ENCODE measurements at regions not wholly inside any gene's neighbourhood (a gene's known extent, or its start where the extent isn't known, plus 50 kb on each side); places are given as distances from the start of the nearest gene placed in this dataset.

- H3K4me1 ChIP-seq: peaks cover 0 to 17% (median 4%) of the 10 kb centered on the region in 12 donors
- no peak for DNase-seq
- 83 to 91% (median 86%) methylated on average over 6 of the region's 6 CpGs for WGBS, 4 donors
These were observed 179.4 kb downstream of the ERMARD start for GRCh38 chr6:169930799-169931198.

GRCh38 chr6:169927711-169928110 is 176.3 kb downstream of the ERMARD start:
- Histone ChIP-seq H3K27ac (no peak overlapping the region), H3K4me3 (no peak overlapping the region), H3K4me1 (no peaks in the 10 kb centered on the region), H3K36me3 (no peaks in the 10 kb centered on the region), H3K27me3 (peaks cover 0 to 4% (median 0%) of the 10 kb centered on the region in 9 donors), H3K9me3 (no peaks in the 10 kb centered on the region)
- 83 to 92% (median 91%) methylated on average over 5 of the region's 5 CpGs for WGBS, 4 donors
- intact Hi-C loops (cut with DNase I): loop anchor here in 1 of 10 donors (10.0 kb wide), 1 partner anchor 833 kb away; no protein-coding TSS in a partner anchor
- DNase-seq (no peak), ATAC-seq (no peak)
- TF ChIP-seq CTCF (IDR thresholded peaks at IDR 0.05): no peak
- no peak for TF ChIP-seq POLR2A (IDR thresholded peaks at IDR 0.05)

More at GRCh38 chr6:169930799-169931198, 179.4 kb downstream of the ERMARD start:
- Histone ChIP-seq H3K27me3 (peaks cover 0 to 4% (median 0%) of the 10 kb centered on the region in 9 donors), H3K27ac (no peak overlapping the region), H3K9me3 (no peaks in the 10 kb centered on the region), H3K4me3 (no peak overlapping the region), H3K36me3 (no peaks in the 10 kb centered on the region)
- intact Hi-C loops (cut with DNase I): loop anchor here in 2 of 10 donors (5.0 to 10.0 kb wide), 2 partner anchors 93 to 96 kb away; no protein-coding TSS in a partner anchor
- no peak for ATAC-seq
- TF ChIP-seq CTCF (IDR thresholded peaks at IDR 0.05) (no peak), POLR2A (IDR thresholded peaks at IDR 0.05) (no peak)

GRCh38 chr6:169926617-169927417 is 175.4 kb downstream of the ERMARD start:
- Histone ChIP-seq H3K36me3 (no peaks in the 10 kb centered on the region), H3K4me3 (no peak overlapping the region), H3K9me3 (no peaks in the 10 kb centered on the region), H3K27ac (no peak overlapping the region), H3K4me1 (no peaks in the 10 kb centered on the region), H3K27me3 (peaks cover 0 to 4% (median 0%) of the 10 kb centered on the region in 9 donors)
- ATAC-seq (no peak), DNase-seq (no peak)
- 84 to 91% (median 90%) methylated on average over 11 of the region's 11 CpGs for WGBS, 4 donors
- TF ChIP-seq POLR2A (IDR thresholded peaks at IDR 0.05) (no peak), CTCF (IDR thresholded peaks at IDR 0.05) (no peak)
- intact Hi-C loops (cut with DNase I): loop anchor here in 1 of 10 donors (10.0 kb wide), 1 partner anchor 832 kb away; no protein-coding TSS in a partner anchor
